IMR-90 (cell line): ENCODE measurements at regions not wholly inside any gene's neighbourhood (a gene's known extent, or its start where the extent isn't known, plus 50 kb on each side); places are given as distances from the start of the nearest gene placed in this dataset.
A peak's percentile ranks its signal among the peaks of the same experiment; 100 is the strongest.

Source experiments
- ATAC-seq: fragments of 200-7000 bp; cut with Tn5 transposase; 2 replicates; pipeline ENCODE4 v1.9.1; 2020; ENCODE audit warnings: low read depth, mild to moderate bottlenecking, moderate library complexity
- BruUV-seq: library from RNA; stranded (reverse); fragments of 400-500 nt; replicated peaks from 2 replicates; lab custom pipeline; 2021; lab: Mats Ljungman, UMichigan
- CTCF ChIA-PET: fragments of 300-600 bp; formaldehyde crosslinking; extraction: SDS; loops from one replicate; lab custom pipeline; 2021; ENCODE audit warnings: antibody characterized with exemption; lab: Yijun Ruan, JAX
- POLR2A ChIA-PET: fragments of 300-600 bp; sonication (Branson Sonifier 250); formaldehyde crosslinking; loops from one replicate; lab custom pipeline; 2022; ENCODE audit warnings: antibody characterized with exemption; ENCODE audit not compliant: unreplicated experiment; lab: Charles Lee
- DNase-seq: peaks from one replicate; pipeline ENCODE4 v3.0.0; 2013
- H2AFZ ChIP-seq: replicated peaks from 2 replicates; pipeline ENCODE3; 2013; ENCODE audit warnings: low read length, mild to moderate bottlenecking; ENCODE audit not compliant: poor library complexity
- H2AK5ac ChIP-seq: 2 replicates; pipeline ENCODE4 v1.6.1; 2013; ENCODE audit warnings: low read depth, low read length, inconsistent platforms
- H2AK9ac ChIP-seq: replicated peaks from 2 replicates; pipeline ENCODE3; 2013; ENCODE audit warnings: mild to moderate bottlenecking, low read depth, low read length, moderate library complexity; ENCODE audit not compliant: poor library complexity
- H2BK120ac ChIP-seq: 2 replicates; pipeline ENCODE4 v1.6.1; 2013; ENCODE audit warnings: low read depth, low read length, inconsistent platforms
- H2BK15ac ChIP-seq: 3 replicates; pipeline ENCODE4 v1.6.1; 2013; ENCODE audit warnings: low read depth, low read length, inconsistent platforms
- H2BK20ac ChIP-seq: 2 replicates; pipeline ENCODE4 v1.6.1; 2013; ENCODE audit warnings: low read depth, mild to moderate bottlenecking, inconsistent platforms, low read length, moderate library complexity
- H2BK5ac ChIP-seq: 2 replicates; pipeline ENCODE4 v1.6.1; 2013; ENCODE audit warnings: mild to moderate bottlenecking, low read depth, low read length, inconsistent platforms; ENCODE audit not compliant: poor library complexity, severe bottlenecking
- H3K14ac ChIP-seq: replicated peaks from 2 replicates; pipeline ENCODE4 v1.6.1; 2013; ENCODE audit warnings: low read depth, low read length, inconsistent platforms
- H3K18ac ChIP-seq: 2 replicates; pipeline ENCODE4 v1.6.1; 2013; ENCODE audit warnings: low read depth, low read length, control low read depth
- H3K23ac ChIP-seq: 2 replicates; pipeline ENCODE4 v1.6.1; 2013; ENCODE audit warnings: low read depth, low read length, inconsistent platforms
- H3K27ac ChIP-seq: 2 replicates; pipeline ENCODE4 v1.5.1; 2013; ENCODE audit warnings: mild to moderate bottlenecking, control low read depth, low read length; ENCODE audit not compliant: insufficient read depth
- H3K27me3 ChIP-seq: 2 replicates; pipeline ENCODE4 v1.6.1; 2013; ENCODE audit warnings: low read length; ENCODE audit not compliant: control insufficient read depth, insufficient read depth
- H3K36me3 ChIP-seq: 2 replicates; pipeline ENCODE4 v1.6.1; 2013; ENCODE audit warnings: low read length, mixed read lengths; ENCODE audit not compliant: control insufficient read depth, insufficient read depth
- H3K4ac ChIP-seq: 2 replicates; pipeline ENCODE4 v1.6.1; 2013; ENCODE audit warnings: low read depth, low read length, inconsistent platforms
- H3K4me1 ChIP-seq: 2 replicates; pipeline ENCODE4 v1.6.1; 2013; ENCODE audit warnings: low read length, mixed read lengths; ENCODE audit not compliant: control insufficient read depth, insufficient read depth
- H3K4me2 ChIP-seq: 2 replicates; pipeline ENCODE4 v1.6.1; 2013; ENCODE audit warnings: low read depth, mild to moderate bottlenecking, control low read depth, low read length, moderate library complexity
- H3K4me3 ChIP-seq: 2 replicates; pipeline ENCODE4 v1.5.1; 2013; ENCODE audit warnings: low read depth, mild to moderate bottlenecking, control low read depth, low read length, moderate library complexity; ENCODE audit not compliant: insufficient read depth
- H3K56ac ChIP-seq: 2 replicates; pipeline ENCODE4 v1.6.1; 2013; ENCODE audit warnings: low read length, inconsistent platforms; ENCODE audit not compliant: insufficient read depth; ENCODE audit errors: extremely low read depth
- H3K79me1 ChIP-seq, 2 experiments: 2 replicates each; pipeline ENCODE4 v1.6.1; 2013; ENCODE audit warnings: low read length in 2 of 2, inconsistent platforms in 1 of 2, low read depth in 1 of 2
- H3K9ac ChIP-seq: 2 replicates; pipeline ENCODE4 v1.6.1; 2013; ENCODE audit warnings: low read depth, low read length, control low read depth
- H3K9me1 ChIP-seq: 2 replicates; pipeline ENCODE4 v1.6.1; 2013; ENCODE audit warnings: low read length, inconsistent platforms; ENCODE audit not compliant: insufficient read depth
- H3K9me3 ChIP-seq: 2 replicates; pipeline ENCODE4 v1.6.1; 2013; ENCODE audit warnings: low read length; ENCODE audit not compliant: control insufficient read depth, insufficient read depth
- H4K20me1 ChIP-seq: 2 replicates; pipeline ENCODE4 v1.6.1; 2013; ENCODE audit warnings: low read length, inconsistent platforms; ENCODE audit not compliant: insufficient read depth
- H4K5ac ChIP-seq: 2 replicates; pipeline ENCODE4 v1.6.1; 2013; ENCODE audit warnings: mild to moderate bottlenecking, low read depth, low read length, control low read depth
- H4K8ac ChIP-seq, 2 experiments: 2 replicates each; pipeline ENCODE4 v1.6.1; 2013; ENCODE audit warnings: low read depth in 2 of 2, low read length in 2 of 2, control low read depth in 1 of 2, inconsistent platforms in 1 of 2
- H4K91ac ChIP-seq: 2 replicates; pipeline ENCODE4 v1.6.1; 2013; ENCODE audit warnings: low read depth, low read length, inconsistent platforms; ENCODE audit not compliant: insufficient read depth
- CEBPB ChIP-seq: IDR thresholded peaks from 2 replicates; pipeline ENCODE4 v1.6.1; 2012; ENCODE audit warnings: low read depth, low read length, improper control_type of control experiment
- CHD1 ChIP-seq: IDR thresholded peaks from 2 replicates; pipeline ENCODE4 v1.6.1; 2012; ENCODE audit warnings: low read depth, low read length, improper control_type of control experiment
- CTCF ChIP-seq: conservative IDR thresholded peaks from 2 replicates; pipeline ENCODE4 v1.5.1; 2012; ENCODE audit warnings: mild to moderate bottlenecking, low read depth, low read length, improper control_type of control experiment
- MXI1 ChIP-seq: IDR thresholded peaks from 2 replicates; pipeline ENCODE4 v1.6.1; 2012; ENCODE audit warnings: low read depth, mild to moderate bottlenecking, low read length, moderate library complexity, borderline replicate concordance
- NFE2L2 ChIP-seq: fragments of 150-350 bp; IDR thresholded peaks from 2 replicates; pipeline ENCODE4 v1.6.1; 2016; ENCODE audit warnings: low read depth, mild to moderate bottlenecking, low read length
- WGBS, 2 experiments: methylation state at CpG; one replicate each; pipeline versions ENCODE4 v1.1.5 to v1.1.7; 2013; ENCODE audit warnings: missing lambda C conversion rate in 2 of 2; ENCODE audit not compliant: insufficient read length in 1 of 2; ENCODE audit errors: extremely low coverage in 2 of 2; 5-methylcytosine and 5-hydroxymethylcytosine counted together
- dilution Hi-C: fragments of 300-500 bp; cut with HindIII; formaldehyde crosslinking; loops from one replicate; pipeline ENCODE4 v1.14.3; 2018; ENCODE audit warnings: low sequenced_read_pairs; ENCODE audit not compliant: unreplicated experiment
- in situ Hi-C: fragments of 300-500 bp; cut with MboI; formaldehyde crosslinking; loops from 3 replicates; pipeline ENCODE4 v1.14.3; 2019; ENCODE audit warnings: low sequenced_read_pairs, inconsistent platforms, mixed read lengths
- intact Hi-C: fragments of 100-400 bp; cut with micrococcal nuclease; formaldehyde crosslinking; loops from 2 replicates; pipeline ENCODE4 v1.10.0; 2022

DNA sequence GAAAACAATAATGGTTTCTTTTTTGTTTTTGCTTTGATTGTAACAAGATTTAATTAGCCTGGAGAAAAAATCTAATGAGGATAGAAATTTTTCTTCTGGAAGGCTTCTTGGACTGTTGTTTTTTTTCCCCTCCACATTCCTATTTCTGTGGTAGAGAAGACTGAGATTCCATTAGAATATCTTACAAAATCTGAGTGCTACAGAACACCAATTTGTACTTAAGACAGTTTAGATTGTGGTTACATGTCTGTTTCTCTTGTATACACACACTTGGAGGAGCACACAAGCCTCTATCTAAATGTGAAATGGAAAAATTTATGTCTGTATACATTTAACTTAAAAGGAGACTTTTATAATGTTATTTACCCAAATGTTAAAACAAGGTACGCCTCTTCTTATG, 176.9 kb upstream of the ARSJ start:
- in situ Hi-C loops, result no loop called here
- H2BK20ac ChIP-seq, result no peak overlapping the region
- ATAC-seq, result peak; percentile 96
- no peak overlapping the region for H3K56ac ChIP-seq
- H3K9ac ChIP-seq, result no peak overlapping the region
- H3K18ac ChIP-seq, result no peak overlapping the region; the same call in 1 of the 2 replicates
- no peak overlapping the region for H2AK9ac ChIP-seq
- no peak overlapping the region for H3K14ac ChIP-seq
- BruUV-seq, result no TSS peak
- H4K91ac ChIP-seq, result no peak overlapping the region
- peak; percentile 71 for DNase-seq
- ChIA-PET POLR2A (no interaction called here), CTCF (interaction anchor here (1.1 to 1.6 kb wide), 2 partner anchors 185 to 198 kb away, joined by 3 read pairs; no protein-coding TSS in a partner anchor)
- H3K27me3 ChIP-seq, result no peaks in the 10 kb centered on the region; the same call in 1 of the 2 replicates
- H4K5ac ChIP-seq, result no peak overlapping the region
- no peak overlapping the region for H3K4me3 ChIP-seq
- no peak overlapping the region for H4K8ac ChIP-seq
- no peak overlapping the region for H2BK15ac ChIP-seq
- TF ChIP-seq CTCF (no peak), NFE2L2 (no peak), CEBPB (no peak), MXI1 (no peak), CHD1 (no peak)
- peaks cover 4% of the 10 kb centered on the region for H3K4me1 ChIP-seq
- no peak overlapping the region for H2AK5ac ChIP-seq
- H3K9me1 ChIP-seq, result no peaks in the 10 kb centered on the region
- H3K79me1 ChIP-seq, result no peaks in the 10 kb centered on the region
- H2BK5ac ChIP-seq, result peak overlapping the region; percentile 46
- dilution Hi-C loops, result no loop called here
- H3K23ac ChIP-seq, result no peak overlapping the region
- peak overlapping the region; percentile 65; the same call in 1 of the 2 replicates for H3K27ac ChIP-seq
- H2AFZ ChIP-seq, result no peak overlapping the region
- no peaks in the 10 kb centered on the region for H3K9me3 ChIP-seq
- no peak overlapping the region for H2BK120ac ChIP-seq
- H3K36me3 ChIP-seq, result no peaks in the 10 kb centered on the region
- H3K4ac ChIP-seq, result no peak overlapping the region
- peak overlapping the region; percentile 43; the same call in 1 of the 2 replicates for H3K4me2 ChIP-seq
- no peaks in the 10 kb centered on the region for H4K20me1 ChIP-seq
- intact Hi-C loops, result no loop called here
- WGBS, 2 experiments, result no CpG with 5 or more reads among the region's 1 CpG
